Retinal pigment epithelial cell (primary cell): ENCODE measurements at regions not wholly inside any gene's neighbourhood (a gene's known extent, or its start where the extent isn't known, plus 50 kb on each side); places are given as distances from the start of the nearest gene placed in this dataset.

Source experiments
- DNase-seq: peaks from one replicate; pipeline ENCODE4 v3.0.0-alpha.2; 2010; ENCODE audit warnings: low read depth
- H3K4me3 ChIP-seq: 2 replicates; pipeline ENCODE4 v1.5.1; 2011; ENCODE audit warnings: mild to moderate bottlenecking, low read length, control low read depth, moderate library complexity
- TF ChIP-seq, protein P1 (sequence below): conservative IDR thresholded peaks from 2 replicates; pipeline ENCODE4 v1.5.1; 2011; ENCODE audit warnings: low read depth, low read length, control low read depth, inconsistent platforms

DNA sequence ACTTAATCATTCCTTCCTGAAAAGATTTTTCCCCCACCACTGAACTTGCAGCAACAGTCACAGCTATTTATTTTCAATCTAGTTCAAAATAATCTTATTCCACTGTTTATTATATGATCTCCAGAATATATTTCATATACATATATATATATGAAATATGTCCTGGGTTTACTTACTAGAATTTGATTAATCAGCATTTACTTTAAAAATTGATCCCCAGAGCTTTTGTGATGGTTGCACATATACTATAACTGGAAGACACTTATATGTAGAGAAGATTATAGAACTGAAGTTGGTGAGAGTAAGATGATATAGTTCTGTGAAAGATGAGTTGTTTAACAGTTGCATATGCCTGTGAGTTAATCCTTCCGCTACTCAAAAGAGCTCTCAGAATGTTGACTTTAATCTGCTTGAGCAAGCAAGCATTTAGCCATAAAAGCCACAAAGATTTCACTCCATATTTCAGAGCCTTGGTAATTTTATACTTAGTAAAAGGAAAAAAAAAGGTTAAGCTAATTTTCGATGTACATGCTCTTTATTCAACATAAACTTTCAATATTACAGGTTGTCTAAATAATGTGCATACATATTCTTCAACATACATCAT is 399.3 kb upstream of the CDH9 start:
- H3K4me3 ChIP-seq = no peak overlapping the region
- TF ChIP-seq, protein P1, sequence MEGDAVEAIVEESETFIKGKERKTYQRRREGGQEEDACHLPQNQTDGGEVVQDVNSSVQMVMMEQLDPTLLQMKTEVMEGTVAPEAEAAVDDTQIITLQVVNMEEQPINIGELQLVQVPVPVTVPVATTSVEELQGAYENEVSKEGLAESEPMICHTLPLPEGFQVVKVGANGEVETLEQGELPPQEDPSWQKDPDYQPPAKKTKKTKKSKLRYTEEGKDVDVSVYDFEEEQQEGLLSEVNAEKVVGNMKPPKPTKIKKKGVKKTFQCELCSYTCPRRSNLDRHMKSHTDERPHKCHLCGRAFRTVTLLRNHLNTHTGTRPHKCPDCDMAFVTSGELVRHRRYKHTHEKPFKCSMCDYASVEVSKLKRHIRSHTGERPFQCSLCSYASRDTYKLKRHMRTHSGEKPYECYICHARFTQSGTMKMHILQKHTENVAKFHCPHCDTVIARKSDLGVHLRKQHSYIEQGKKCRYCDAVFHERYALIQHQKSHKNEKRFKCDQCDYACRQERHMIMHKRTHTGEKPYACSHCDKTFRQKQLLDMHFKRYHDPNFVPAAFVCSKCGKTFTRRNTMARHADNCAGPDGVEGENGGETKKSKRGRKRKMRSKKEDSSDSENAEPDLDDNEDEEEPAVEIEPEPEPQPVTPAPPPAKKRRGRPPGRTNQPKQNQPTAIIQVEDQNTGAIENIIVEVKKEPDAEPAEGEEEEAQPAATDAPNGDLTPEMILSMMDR = no peak
- DNase-seq = peak; percentile 50

DNA sequence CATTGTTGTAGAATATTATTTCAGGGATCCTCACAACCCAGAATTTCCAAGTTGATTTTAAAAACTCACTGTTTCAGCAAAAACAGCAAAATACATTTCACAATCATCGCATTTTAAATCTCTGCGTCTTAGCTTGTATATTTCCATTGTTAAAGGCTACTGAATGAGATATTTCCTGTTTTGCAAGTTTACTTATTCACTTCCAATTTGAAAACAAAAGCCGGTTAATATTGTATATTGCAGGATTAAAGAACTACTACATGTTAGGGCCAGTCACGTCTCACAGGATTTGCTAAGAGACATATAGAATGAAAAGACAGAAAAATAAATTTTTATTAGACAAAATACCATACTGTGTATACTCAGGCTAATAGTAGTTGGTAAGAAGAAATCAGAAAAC is 395.9 kb upstream of the CDH9 start:
- no peak overlapping the region for H3K4me3 ChIP-seq
- no peak for DNase-seq
- TF ChIP-seq, protein P1 = no peak

DNA sequence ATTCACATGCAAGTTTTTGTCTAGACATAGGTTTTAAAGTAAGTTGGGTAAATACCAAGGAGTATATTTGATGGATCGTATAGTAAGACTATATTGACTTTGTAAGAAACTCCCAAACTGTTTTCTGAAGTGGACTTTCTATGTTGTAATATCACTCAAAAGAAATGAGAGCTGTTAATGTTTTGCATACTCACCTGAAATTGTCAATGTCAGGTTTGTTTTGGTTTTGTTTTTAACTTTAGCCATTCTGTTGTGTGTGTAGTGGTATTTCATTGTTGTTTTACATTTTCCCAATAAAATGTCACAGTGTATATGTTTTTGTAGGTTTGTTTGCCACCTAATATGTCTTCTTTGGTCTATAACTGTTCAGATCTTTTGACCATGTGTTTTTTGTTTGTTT is 375.7 kb upstream of the CDH9 start:
- no peak for DNase-seq
- TF ChIP-seq, protein P1 = no peak
- no peak overlapping the region for H3K4me3 ChIP-seq

DNA sequence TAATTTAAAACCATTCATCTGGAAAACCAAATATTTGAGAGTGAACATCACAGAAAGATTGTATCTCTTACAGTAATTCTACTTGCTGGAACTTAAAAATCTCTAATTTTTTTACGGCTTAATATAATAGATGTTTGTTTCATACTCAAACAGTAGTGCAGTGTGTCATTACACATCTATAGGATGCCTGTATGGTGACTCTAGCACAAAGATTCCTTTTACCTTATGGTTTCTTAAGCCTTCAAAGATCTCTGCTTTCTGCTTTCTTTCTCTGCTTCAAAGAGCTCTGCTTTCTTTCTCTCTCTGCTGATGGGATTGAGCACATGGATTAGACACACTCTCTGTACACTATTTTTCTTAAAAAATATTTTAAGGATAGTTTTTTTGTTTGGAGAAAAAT is 374.0 kb upstream of the CDH9 start:
- no peak for DNase-seq
- TF ChIP-seq, protein P1 = no peak

DNA sequence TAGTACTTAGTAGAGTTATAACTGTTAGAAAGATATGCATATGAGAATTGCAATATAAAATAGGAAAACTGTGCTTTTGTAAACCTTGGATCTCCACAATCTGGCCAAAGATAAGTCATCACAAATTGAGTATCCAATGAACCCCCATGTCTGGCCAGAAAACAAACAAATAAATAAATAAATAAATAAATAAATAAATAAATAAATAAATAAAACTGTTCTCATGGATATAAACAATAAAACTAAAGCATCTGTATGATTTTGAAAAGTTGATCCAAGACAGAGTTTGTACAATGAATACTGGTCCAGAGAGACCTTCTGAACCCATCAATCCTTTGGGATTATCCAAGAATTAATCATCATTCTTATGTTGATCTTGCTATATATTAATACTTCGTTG is 367.6 kb upstream of the CDH9 start:
- H3K4me3 ChIP-seq = no peak overlapping the region
- TF ChIP-seq, protein P1 = no peak
- no peak for DNase-seq

More for the DNA sequence above, 374.0 kb upstream of the CDH9 start:
- no peak overlapping the region for H3K4me3 ChIP-seq

DNA sequence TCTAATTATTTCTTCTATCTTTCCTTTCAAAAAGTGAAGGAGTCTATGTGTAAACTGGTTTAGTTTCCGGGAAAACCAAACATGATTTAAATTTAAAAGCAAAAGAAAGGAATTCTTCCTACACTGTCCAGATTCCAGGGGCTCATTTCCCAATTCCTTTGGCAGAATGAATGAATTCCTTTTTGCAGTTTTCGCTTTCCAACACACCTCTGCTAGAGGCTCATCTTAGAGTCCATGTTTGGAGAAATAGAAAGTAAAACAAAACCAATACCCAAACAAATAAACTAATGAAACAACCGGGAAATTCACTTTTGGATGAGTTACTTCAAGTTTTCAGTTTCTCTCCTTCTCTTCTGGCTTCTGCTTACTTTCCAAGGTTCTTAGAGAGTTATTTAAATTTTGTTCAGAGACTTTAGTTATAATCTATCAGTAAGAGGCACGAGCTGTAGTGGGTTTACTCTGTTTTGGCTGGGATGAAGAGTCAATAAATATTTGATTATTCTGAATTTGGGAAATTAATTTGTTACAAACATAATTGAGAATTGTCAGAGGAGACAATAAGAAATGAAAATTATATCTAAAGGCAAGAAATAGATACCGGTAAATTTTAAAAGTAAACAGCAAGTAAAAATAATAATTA is 365.0 kb upstream of the CDH9 start:
- no peak for DNase-seq
- H3K4me3 ChIP-seq = no peak overlapping the region
- TF ChIP-seq, protein P1 = no peak

DNA sequence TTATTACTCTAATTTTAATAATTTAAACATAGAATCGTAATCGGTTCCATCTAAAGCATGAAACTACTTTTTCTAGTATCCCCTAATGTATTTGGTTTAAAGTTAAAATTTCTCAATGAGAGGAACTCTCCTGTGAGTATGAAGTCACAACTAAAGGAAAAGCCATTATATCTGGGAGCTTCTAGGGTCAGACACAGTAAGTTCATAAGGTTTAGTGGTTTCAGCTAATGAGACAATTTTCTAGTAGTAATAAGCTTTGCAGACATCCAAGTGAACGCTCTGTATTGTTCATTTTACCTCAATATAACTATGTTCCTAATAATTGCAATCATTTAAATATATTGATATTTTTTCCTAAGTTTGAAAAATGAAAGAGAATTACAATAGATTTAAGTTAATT is 364.4 kb upstream of the CDH9 start:
- TF ChIP-seq, protein P1 = no peak
- DNase-seq = no peak
- H3K4me3 ChIP-seq = no peak overlapping the region
